GM12892 (cell line): ENCODE measurements at regions not wholly inside any gene's neighbourhood (a gene's known extent, or its start where the extent isn't known, plus 50 kb on each side); places are given as distances from the start of the nearest gene placed in this dataset.

Experiments
- POLR2A ChIP-seq: IDR thresholded peaks from 2 replicates; pipeline ENCODE4 v1.6.1; 2011; ENCODE audit warnings: low read depth, low read length, control low read depth
- POLR2AphosphoS5 ChIP-seq: IDR thresholded peaks from 2 replicates; pipeline ENCODE4 v1.6.1; 2011; ENCODE audit warnings: low read depth, low read length, control low read depth

DNA sequence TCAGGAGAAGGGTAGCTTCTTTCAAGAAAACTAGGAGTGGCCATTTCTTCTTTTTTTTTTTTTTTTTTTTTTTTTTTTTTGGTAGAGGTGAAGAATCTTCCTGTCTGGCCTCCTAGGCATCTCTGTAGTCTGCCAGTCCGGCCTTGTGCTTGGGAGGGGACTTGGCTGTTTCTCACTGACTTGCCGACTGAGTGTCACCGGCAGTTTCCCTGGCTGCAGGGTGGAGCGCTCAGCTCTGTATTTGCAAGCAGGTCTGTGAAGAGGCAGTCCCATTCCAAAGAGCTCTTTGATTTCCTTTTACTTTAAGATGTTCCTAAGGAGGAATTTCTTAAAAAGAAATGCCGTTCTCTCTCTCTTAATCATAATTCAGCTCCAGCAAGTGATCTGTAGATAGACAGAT lies 212.6 kb downstream of the ADRA2A start:
- TF ChIP-seq POLR2AphosphoS5 (no peak), POLR2A (no peak)
